Spleen (tissue), 7 donors: ENCODE measurements at regions not wholly inside any gene's neighbourhood (a gene's known extent, or its start where the extent isn't known, plus 50 kb on each side); places are given as distances from the start of the nearest gene placed in this dataset.

Experiments used
- POLR2A ChIP-seq, 3 donors: fragments of 450-650 bp; IDR thresholded peaks; one replicate each; pipeline ENCODE4 v1.5.1; 2017; ENCODE audit warnings: antibody characterized with exemption in 3 of 3, mild to moderate bottlenecking in 1 of 3
- POLR2AphosphoS5 ChIP-seq, 3 donors: sonication (generic); formaldehyde crosslinking; IDR thresholded peaks; one replicate each; pipeline ENCODE4 v1.5.1; 2017; ENCODE audit warnings: antibody characterized with exemption in 3 of 3
- TF ChIP-seq, protein P1 (sequence below), 11 experiments: fragments of 200-600 bp in 7 of 11; fragments of 450-650 bp in 4 of 11; sonication (generic) in 4 of 11; IDR thresholded peaks in 8 of 11; conservative IDR thresholded peaks in 3 of 11; 1 replicate in 7 of 11; 2 replicates in 4 of 11; pipeline versions ENCODE4 v1.4.0 to v1.8.0; 2016 to 2021; ENCODE audit warnings: antibody characterized with exemption in 11 of 11, inconsistent platforms in 4 of 11, mild to moderate bottlenecking in 1 of 11
- donor health status: DM: no; HTN: no; CAD: no; lungs with moderate emphysema.
- donor health status: DM: no; HTN: no; CAD: no.
- donor health status: DM: no; HTN: no; CAD: no.

DNA sequence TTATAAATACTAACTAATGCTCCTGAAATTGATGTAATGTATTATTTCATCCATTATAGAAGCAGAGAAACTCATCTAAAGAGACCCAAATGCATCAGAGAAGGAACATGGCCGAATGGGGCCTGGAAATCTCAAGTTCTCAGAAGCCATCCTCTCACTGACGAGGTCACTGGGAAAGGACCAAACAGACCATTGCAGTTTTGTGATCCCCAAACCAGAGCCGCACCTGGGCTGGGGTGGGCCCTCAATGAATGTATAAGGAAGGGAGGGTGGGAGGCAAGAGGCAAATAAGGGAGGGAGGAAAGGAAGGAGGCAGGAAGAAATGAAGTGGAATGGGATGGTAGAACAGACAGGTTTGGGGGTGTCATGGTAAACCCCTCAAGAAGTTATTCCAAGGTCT, 245.3 kb upstream of the ID2 start:
- no peak for TF ChIP-seq POLR2AphosphoS5 (IDR thresholded peaks at IDR 0.05)
- no peak for TF ChIP-seq POLR2A (IDR thresholded peaks at IDR 0.05)
- TF ChIP-seq, protein P1, sequence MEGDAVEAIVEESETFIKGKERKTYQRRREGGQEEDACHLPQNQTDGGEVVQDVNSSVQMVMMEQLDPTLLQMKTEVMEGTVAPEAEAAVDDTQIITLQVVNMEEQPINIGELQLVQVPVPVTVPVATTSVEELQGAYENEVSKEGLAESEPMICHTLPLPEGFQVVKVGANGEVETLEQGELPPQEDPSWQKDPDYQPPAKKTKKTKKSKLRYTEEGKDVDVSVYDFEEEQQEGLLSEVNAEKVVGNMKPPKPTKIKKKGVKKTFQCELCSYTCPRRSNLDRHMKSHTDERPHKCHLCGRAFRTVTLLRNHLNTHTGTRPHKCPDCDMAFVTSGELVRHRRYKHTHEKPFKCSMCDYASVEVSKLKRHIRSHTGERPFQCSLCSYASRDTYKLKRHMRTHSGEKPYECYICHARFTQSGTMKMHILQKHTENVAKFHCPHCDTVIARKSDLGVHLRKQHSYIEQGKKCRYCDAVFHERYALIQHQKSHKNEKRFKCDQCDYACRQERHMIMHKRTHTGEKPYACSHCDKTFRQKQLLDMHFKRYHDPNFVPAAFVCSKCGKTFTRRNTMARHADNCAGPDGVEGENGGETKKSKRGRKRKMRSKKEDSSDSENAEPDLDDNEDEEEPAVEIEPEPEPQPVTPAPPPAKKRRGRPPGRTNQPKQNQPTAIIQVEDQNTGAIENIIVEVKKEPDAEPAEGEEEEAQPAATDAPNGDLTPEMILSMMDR (IDR thresholded peaks at IDR 0.05 in 8 of 11, conservative IDR thresholded peaks at IDR 0.05 in 3 of 11) = no peak
